Brain microvascular endothelial cell (primary cell): ENCODE measurements at regions not wholly inside any gene's neighbourhood (a gene's known extent, or its start where the extent isn't known, plus 50 kb on each side); places are given as distances from the start of the nearest gene placed in this dataset.

Source experiments
- DNase-seq: peaks from one replicate; pipeline ENCODE4 v3.0.0-alpha.2; 2020
- H3K27ac ChIP-seq: fragments of 250-450 bp; sonication (Bioruptor Pico); 2 replicates; pipeline ENCODE4 v1.5.1; 2020; ENCODE audit warnings: mild to moderate bottlenecking, moderate library complexity
- H3K27me3 ChIP-seq: fragments of 250-450 bp; sonication (Bioruptor Pico); replicated peaks from 2 replicates; pipeline ENCODE4 v1.5.1; 2020; ENCODE audit warnings: mild to moderate bottlenecking
- H3K36me3 ChIP-seq: fragments of 250-450 bp; sonication (Bioruptor Pico); replicated peaks from 2 replicates; pipeline ENCODE4 v1.5.1; 2020; ENCODE audit warnings: mild to moderate bottlenecking
- H3K4me3 ChIP-seq: 2 replicates; pipeline ENCODE4 v1.5.1; 2011; ENCODE audit warnings: low read depth, mild to moderate bottlenecking, control low read depth, low read length, moderate library complexity
- CTCF ChIP-seq: IDR thresholded peaks from 2 replicates; pipeline ENCODE4 v1.5.1; 2011; ENCODE audit warnings: low read depth, mild to moderate bottlenecking, moderate library complexity, low read length, control low read depth, inconsistent platforms; ENCODE audit errors: missing control alignments
- in situ Hi-C: cut with HindIII; loops from 2 replicates; pipeline ENCODE4 v1.10.0; 2017; ENCODE audit warnings: low sequenced_read_pairs, low pct_ligation_motif_present

GRCh38 chr6:98686008-98686601 lies 148.3 kb upstream of the POU3F2 start:
- H3K27ac ChIP-seq, result no peak overlapping the region
- H3K27me3 ChIP-seq, result no peaks in the 10 kb centered on the region
- no peaks in the 10 kb centered on the region for H3K36me3 ChIP-seq
- H3K4me3 ChIP-seq, result no peak overlapping the region
- in situ Hi-C loops, result no loop called here
- no peak for DNase-seq
- TF ChIP-seq CTCF, result no peak

- in situ Hi-C loops, result no loop called here
- no peak for DNase-seq
- TF ChIP-seq CTCF, result no peak
- no peak overlapping the region for H3K27ac ChIP-seq
- no peaks in the 10 kb centered on the region for H3K36me3 ChIP-seq
- no peak overlapping the region for H3K4me3 ChIP-seq
- no peaks in the 10 kb centered on the region for H3K27me3 ChIP-seq
Observed at GRCh38 chr6:98687752-98688151, 146.6 kb upstream of the POU3F2 start.

- in situ Hi-C loops, result no loop called here
- no peak overlapping the region for H3K27ac ChIP-seq
Observed at GRCh38 chr6:98695091-98695801, 139.1 kb upstream of the POU3F2 start.

GRCh38 chr6:98711380-98711779 lies 123.0 kb upstream of the POU3F2 start:
- Histone ChIP-seq H3K36me3 (no peaks in the 10 kb centered on the region), H3K27ac (no peak overlapping the region), H3K4me3 (no peak overlapping the region), H3K27me3 (no peaks in the 10 kb centered on the region)
- TF ChIP-seq CTCF, result no peak
- in situ Hi-C loops, result no loop called here
- no peak for DNase-seq

More at GRCh38 chr6:98695091-98695801, 139.1 kb upstream of the POU3F2 start:
- TF ChIP-seq CTCF, result no peak
- no peaks in the 10 kb centered on the region for H3K36me3 ChIP-seq
- DNase-seq, result no peak
- no peak overlapping the region for H3K4me3 ChIP-seq
- H3K27me3 ChIP-seq, result no peaks in the 10 kb centered on the region

GRCh38 chr6:98716341-98716740 lies 118.0 kb upstream of the POU3F2 start:
- Histone ChIP-seq H3K27me3 (no peaks in the 10 kb centered on the region), H3K4me3 (no peak overlapping the region), H3K36me3 (no peaks in the 10 kb centered on the region), H3K27ac (no peak overlapping the region)
- no peak for DNase-seq
- in situ Hi-C loops, result no loop called here
- TF ChIP-seq CTCF, result no peak

GRCh38 chr6:98717322-98717877 lies 117.0 kb upstream of the POU3F2 start:
- no peak overlapping the region for H3K4me3 ChIP-seq
- no peaks in the 10 kb centered on the region for H3K27me3 ChIP-seq
- TF ChIP-seq CTCF, result no peak
- no peak overlapping the region for H3K27ac ChIP-seq
- in situ Hi-C loops, result no loop called here
- H3K36me3 ChIP-seq, result no peaks in the 10 kb centered on the region
- DNase-seq, result no peak
